GM12875 (cell line): ENCODE measurements at regions not wholly inside any gene's neighbourhood (a gene's known extent, or its start where the extent isn't known, plus 50 kb on each side); places are given as distances from the start of the nearest gene placed in this dataset.
A peak's percentile ranks its signal among the peaks of the same experiment; 100 is the strongest.
"Not testable (repeated sequence)": the region's sequence is repeated elsewhere in the genome, so short reads cannot be mapped to it uniquely, and the experiment has no call there.

Experiments used
- H3K4me3 ChIP-seq: one replicate; pipeline ENCODE4 v1.5.1; 2011; ENCODE audit warnings: low read depth, low read length, control low read depth
- TF ChIP-seq, protein P1 (sequence below): IDR thresholded peaks from 2 replicates; pipeline ENCODE4 v1.5.1; 2011; ENCODE audit warnings: low read depth, mild to moderate bottlenecking, control low read depth, inconsistent platforms, low read length, moderate library complexity, borderline replicate concordance; ENCODE audit not compliant: insufficient read depth

DNA sequence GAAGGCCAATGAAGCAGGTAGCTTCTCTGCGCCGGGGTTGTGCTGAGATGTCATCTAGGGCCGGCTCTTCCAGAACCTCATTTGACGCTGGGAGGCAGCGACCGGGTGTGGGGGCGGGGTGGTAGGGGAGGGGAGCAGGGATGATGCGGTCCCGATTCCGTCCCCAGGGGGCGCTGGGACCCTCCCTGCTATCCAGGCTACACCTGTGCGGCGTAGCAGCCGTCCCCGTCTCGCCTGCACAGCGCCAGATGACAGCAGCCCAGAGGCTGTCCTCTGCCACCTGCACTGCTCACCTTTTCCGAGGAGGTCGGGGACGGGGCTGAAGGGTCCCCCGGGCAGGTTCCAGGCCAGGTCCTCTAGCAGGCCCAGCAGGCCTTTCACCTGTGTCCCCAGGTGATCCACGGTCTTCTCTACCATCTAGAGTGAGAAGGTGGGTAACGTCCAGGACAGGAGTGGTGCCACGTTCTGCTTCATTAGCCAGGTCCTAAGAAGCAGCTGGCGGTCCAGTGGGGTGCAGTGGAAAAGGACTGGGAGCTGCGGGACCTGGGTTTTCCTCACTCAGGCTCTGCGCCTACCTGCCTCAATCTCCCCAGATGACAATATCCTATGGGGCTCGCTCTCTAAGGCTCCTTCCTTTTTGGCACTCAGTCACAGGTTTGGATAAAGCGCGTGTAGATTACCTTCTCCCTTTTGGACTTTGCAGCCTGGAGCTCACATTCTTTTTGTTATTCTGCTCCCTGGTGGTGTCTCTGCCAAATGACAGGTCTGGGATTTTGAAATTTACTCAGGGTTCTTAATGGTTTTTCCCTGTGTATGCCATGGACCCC is 56.0 kb upstream of the RAB6C start:
- TF ChIP-seq, protein P1, sequence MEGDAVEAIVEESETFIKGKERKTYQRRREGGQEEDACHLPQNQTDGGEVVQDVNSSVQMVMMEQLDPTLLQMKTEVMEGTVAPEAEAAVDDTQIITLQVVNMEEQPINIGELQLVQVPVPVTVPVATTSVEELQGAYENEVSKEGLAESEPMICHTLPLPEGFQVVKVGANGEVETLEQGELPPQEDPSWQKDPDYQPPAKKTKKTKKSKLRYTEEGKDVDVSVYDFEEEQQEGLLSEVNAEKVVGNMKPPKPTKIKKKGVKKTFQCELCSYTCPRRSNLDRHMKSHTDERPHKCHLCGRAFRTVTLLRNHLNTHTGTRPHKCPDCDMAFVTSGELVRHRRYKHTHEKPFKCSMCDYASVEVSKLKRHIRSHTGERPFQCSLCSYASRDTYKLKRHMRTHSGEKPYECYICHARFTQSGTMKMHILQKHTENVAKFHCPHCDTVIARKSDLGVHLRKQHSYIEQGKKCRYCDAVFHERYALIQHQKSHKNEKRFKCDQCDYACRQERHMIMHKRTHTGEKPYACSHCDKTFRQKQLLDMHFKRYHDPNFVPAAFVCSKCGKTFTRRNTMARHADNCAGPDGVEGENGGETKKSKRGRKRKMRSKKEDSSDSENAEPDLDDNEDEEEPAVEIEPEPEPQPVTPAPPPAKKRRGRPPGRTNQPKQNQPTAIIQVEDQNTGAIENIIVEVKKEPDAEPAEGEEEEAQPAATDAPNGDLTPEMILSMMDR = peak; percentile 26; the same call in 1 of the 2 replicates

DNA sequence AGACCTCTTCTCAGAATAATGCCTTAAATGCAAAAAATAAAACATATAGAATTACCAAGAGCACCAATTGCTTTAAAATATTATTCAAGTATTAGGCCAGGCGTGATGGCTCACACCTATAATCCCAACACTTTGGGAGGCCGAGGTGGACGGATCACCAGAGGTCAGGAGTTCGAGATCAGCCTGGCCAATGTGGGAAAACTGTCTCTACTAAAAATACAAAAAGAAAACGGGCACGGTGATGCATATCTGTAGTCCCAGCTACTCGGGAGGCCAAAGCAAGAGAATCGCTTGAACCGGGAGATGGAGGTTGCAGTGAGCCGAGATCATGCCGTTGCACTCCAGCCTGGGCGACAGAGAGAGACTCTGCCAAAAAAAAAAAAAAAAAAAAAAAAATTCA is 55.4 kb upstream of the RAB6C start:
- H3K4me3 ChIP-seq = not testable (repeated sequence)

More for the DNA sequence above, 56.0 kb upstream of the RAB6C start:
- H3K4me3 ChIP-seq = no peak overlapping the region

DNA sequence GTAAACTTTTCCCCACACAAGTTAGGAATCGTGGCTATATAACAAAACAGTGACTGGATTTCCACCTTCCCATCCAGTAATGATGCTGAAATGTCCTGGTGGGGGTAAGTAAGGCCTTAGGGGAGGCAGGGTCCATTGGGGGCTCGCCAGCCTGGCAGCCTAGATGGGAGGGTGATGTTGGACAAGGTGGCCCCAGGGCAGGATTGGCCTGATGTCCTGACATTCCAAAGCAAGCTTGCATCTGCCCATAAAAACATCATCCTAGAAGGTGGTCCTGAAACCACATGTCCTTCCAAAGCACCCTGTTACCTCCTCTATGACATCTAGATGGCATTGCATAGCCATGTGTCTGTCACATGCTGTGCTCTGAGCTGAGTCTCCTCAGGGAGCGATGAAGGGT is 54.1 kb upstream of the RAB6C start:
- H3K4me3 ChIP-seq = no peak overlapping the region
- TF ChIP-seq, protein P1 = no peak

DNA sequence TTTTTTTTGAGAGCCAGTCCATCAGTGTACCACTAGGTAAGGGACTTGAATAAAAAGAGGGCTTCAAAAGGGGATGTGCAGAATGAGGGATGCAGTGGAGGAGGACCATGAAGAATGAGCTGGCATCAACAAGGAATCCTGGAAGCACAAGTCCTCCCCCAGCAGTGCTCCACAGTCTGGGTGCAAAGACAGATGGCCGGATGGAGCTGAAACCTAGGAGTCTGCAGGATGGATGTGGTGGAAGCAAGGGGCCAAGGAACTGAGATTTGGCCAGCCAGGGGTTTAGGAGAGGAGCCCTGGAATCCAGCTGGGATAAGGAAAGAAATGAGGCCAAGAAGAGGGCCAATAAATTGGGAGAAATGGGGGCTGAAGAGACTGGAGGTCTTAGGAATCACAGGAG is 51.8 kb upstream of the RAB6C start:
- no peak overlapping the region for H3K4me3 ChIP-seq
- TF ChIP-seq, protein P1 = no peak

DNA sequence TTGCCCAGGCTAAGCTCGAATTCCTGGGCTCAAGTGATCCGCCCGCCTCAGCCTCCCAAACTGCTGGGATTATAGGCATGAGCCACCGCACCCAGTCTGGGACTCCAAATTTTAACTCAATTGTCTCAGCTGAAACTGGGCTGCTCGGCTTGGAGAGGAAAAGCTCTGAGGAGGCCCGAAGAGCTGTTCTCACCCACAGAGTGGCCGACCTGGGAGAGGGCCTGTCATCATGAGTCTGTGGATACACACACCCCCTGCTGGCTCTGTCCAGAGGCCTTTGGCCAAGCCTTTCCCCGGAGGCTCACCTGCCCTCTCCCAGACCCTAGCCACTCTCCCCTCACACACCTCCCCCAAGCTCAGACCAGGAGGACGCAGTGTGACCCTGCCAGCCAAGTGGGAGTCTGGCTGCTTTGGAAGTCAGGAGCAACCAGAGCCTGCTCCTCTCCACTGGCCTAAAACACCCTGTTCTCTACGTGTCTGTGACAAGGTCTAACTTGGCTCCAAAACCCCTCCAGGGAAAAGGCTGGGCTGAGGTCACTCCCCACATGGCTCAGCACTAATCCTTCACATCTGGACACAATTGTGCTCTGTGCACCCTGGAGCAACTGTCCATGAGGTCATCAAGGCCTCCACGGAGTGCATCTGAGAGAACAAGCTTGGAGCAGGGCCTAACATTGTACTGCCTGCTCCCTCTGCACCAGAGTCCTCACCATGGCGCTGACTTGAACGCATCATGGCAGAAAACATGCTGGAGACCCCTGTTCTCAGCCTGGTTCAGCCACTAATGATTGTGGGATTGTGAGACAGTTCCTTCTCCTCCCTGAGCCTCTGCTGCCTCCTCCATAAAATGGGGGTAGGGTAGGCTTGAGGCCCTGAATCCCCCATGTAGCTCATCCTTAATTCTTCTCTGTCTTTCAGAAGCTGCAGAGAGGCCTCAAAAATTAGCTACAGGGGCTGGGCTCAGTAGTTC is 49.9 kb upstream of the RAB6C start:
- no peak overlapping the region for H3K4me3 ChIP-seq
- TF ChIP-seq, protein P1 = no peak
